ENCODE measurements at regions not wholly inside any gene's neighbourhood (a gene's known extent, or its start where the extent isn't known, plus 50 kb on each side); places are given as distances from the start of the nearest gene placed in this dataset.

GRCh38 chr1:168871531-168871930 is 142.5 kb upstream of the DPT start:
- DNase-seq (ENCODE audit: low read depth), result no peak

DNA sequence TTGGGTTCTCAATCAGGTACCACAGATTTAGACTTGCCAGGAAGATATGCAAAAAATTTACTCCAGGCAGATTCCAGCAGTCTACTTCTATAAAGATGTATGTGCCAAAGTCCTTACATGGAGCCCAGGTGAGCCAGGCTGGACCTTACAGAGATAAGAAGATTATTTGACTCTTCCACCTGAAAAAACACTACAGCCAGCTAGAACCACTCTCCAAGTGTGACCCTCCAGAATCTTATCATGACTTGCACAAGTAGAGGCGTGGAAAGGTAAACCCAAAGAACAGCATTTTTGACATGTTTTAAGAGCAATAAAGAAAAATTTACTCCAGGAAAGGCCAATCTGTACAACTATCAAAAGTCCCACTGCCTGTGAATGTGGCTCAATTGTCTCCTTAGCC is 146.8 kb upstream of the DPT start:
- no peak for DNase-seq (ENCODE audit: low read depth)

GRCh38 chr1:168876830-168877229 is 147.8 kb upstream of the DPT start:
- no peak for DNase-seq (ENCODE audit: low read depth)

- DNase-seq (ENCODE audit: low read depth), result peak; percentile 8
Measured at GRCh38 chr1:168879896-168880734, 151.1 kb upstream of the DPT start.

- DNase-seq (ENCODE audit: low read depth), result no peak
Measured at GRCh38 chr1:168881656-168882260, 152.8 kb upstream of the DPT start.

DNA sequence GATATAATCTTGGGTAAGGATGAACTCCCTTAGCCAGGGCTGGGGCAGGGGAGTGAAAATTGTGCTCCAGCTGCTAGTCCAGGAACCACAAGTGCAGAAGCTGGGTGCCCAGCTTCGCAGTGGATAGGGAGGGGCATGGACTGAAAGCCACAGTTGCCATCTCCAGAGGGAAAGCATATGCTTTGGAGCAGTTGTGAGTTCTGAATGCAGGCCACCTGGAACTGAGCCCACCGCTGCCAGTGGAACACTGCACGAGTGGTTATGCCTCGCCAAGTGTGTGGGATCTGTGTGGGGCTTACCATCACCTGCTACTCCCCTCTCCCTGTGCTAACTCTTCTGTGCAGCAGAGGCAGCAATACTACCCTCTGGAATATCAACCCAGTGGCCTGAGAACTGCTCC is 158.4 kb upstream of the DPT start:
- DNase-seq (ENCODE audit: low read depth), result no peak

DNA sequence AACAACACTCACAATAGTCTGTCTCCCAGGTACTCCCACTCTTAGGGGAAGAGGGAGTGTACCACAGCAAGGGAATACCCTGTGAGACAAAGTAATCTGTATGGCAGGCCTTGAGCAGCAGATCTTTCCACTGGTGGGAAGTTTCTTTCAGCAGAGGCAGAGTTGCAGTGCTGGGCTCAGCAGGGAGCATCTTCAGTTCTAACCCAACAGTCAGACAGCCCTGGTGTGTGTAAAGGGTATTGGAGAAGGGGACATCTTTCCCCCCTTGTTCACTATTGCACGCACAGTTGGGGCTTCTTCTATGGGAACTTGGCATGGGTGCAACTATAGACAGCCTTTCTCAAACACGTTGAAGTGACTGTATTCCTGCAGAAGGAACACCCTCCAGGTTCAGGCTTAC is 159.4 kb upstream of the DPT start:
- no peak for DNase-seq (ENCODE audit: low read depth)

- DNase-seq (ENCODE audit: low read depth), result no peak
Measured at GRCh38 chr1:168892931-168893330, 163.9 kb upstream of the DPT start.

GRCh38 chr1:168893359-168893801 is 164.4 kb upstream of the DPT start:
- peak; percentile 40 for DNase-seq (ENCODE audit: low read depth)

- no peak for DNase-seq (ENCODE audit: low read depth)
Measured at GRCh38 chr1:168894397-168894903, 165.4 kb upstream of the DPT start.

- DNase-seq (ENCODE audit: low read depth), result no peak
Measured at GRCh38 chr1:168897249-168897648, 168.2 kb upstream of the DPT start.

DNA sequence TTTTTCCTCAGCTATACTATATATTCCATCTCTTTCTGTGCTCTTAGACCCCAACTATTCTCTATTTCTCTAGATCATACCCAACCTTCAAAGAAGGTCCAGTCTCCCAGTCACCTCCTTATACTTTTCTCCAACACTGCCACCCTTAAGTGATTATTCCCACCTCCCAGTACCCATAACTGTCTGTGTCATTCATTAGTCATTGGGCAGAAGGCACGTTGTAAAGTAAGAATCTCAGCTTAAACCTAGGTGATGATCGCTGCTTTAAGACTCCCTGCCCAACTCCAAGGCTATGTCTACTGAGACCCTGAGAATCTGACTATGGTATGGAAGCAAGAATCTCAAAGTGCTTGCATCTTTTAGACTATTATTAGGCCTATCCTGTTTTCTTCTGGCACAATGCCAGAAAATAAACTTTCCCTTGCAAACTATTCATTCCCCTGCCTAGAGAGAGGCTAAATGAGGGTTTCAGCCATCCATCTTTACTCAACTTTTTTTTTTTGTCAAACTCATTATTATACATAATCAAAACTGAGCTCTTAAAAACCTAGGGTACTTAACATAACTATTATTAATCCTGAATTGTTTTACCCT is 174.3 kb upstream of the DPT start:
- no peak for DNase-seq (ENCODE audit: low read depth)

- no peak for DNase-seq (ENCODE audit: low read depth)
Measured at GRCh38 chr1:168905633-168906032, 176.6 kb upstream of the DPT start.

- no peak for DNase-seq (ENCODE audit: low read depth)
Measured at GRCh38 chr1:168906367-168906766, 177.4 kb upstream of the DPT start.

DNA sequence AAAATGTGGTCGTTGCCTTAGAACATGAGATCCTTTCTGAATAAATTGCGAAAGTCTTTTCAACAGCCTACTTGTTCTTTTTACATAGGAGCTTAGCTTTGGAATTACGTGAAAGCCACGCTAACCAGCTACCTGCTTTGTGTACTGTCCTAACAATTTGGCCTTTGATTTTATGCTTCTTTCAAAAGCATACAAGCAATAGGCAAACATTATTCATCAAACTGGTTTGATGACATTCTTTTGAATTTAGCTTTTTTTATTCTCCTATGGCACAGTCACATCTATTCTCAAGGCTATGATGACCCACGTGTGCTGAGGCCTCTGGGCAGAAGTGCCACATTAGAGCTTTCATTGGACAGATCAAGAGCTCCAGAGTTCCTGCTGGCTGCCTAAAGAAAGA is 178.0 kb upstream of the DPT start:
- DNase-seq (ENCODE audit: low read depth), result no peak

- no peak for DNase-seq (ENCODE audit: low read depth)
Measured at GRCh38 chr1:168907786-168908348, 178.9 kb upstream of the DPT start.

GRCh38 chr1:168910403-168910802 is 181.4 kb upstream of the DPT start:
- no peak for DNase-seq (ENCODE audit: low read depth)

- no peak for DNase-seq (ENCODE audit: low read depth)
Measured at GRCh38 chr1:168911370-168911769, 182.4 kb upstream of the DPT start.

GRCh38 chr1:168913711-168914463 is 184.9 kb upstream of the DPT start:
- DNase-seq (ENCODE audit: low read depth), result no peak

DNA sequence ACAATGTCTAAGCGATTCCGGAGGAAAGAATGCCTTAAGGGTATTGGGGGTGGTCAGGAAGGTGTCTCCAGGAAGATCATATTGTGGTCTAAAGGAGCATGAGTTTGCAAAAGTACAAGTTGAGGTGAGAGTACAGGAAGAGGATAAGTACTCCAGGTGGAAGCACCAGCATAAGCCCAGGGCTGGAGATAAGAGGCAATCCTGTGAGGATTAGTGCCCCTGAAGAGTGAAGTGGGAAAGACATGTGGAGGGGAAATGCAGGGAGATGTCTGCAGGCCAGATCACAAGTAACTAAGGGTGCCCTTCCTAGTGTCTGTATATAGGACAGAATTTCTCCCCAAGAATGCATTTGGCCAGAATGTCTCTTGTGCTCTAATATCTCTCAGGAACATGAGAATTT is 188.3 kb upstream of the DPT start:
- no peak for DNase-seq (ENCODE audit: low read depth)

DNA sequence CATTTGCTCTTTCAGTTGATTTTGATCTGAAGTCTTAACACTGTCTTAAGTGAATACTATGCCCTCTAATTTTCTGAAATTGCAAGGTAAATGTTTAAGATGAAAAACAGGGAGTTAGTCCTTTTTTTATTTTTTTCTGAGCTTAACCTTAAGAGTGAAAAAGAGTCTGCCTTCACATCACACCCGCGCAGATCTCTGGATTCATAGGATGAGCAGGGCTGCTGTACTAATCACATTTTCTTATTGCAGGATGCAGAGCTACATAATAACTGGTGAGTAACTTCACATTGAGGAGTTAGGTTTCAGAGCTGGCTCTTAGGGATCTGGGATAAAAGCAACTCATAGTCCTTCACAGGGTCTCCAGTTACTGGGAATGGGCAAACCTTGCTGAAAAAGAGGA is 188.7 kb upstream of the ATP1B1 start:
- no peak for DNase-seq (ENCODE audit: low read depth)
